ENCODE measurements at regions not wholly inside any gene's neighbourhood (a gene's known extent, or its start where the extent isn't known, plus 50 kb on each side); places are given as distances from the start of the nearest gene placed in this dataset.
A peak's percentile ranks its signal among the peaks of the same experiment; 100 is the strongest.

DNA sequence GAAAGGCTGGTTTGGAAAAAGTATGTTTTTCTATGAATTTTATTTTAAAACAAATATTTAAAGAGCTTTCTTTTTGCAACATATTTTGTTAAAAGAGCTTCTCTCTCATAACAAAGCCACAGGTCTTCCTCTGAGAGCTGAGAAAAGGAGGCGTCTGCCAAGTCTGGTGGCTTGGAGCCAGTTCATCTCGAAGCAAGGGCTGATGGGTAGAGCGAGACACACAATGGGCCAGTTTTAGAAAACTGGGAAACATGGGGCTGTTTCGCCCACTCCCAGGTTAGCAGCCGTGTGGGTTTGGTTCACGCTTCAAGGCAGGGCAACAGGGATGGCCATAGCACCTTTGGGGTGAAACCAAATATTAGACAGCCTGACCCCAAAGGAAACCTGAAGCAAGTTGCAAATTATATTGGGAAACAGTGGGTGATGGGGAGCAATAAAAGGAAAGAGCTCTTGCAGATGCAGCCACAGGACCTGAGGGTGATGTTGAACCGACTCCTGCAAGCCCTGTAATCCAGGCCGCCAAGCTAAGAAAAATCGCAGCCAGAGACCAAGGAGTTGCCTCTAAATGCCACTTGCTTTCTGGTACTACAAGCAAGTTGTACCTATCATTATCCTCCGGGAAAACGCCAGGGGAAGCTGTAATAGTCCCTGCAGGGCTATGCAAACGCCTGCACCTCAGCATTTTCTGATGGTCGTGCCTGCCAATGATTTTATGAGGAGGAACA lies 88.4 kb upstream of the GALNT15 start:
- H3K4me1 ChIP-seq (replicated peaks in 1 of 2) = peaks cover 10 to 19% of the 10 kb centered on the region in 2 donors
- WGBS, 4 donors = 72 to 81% (median 79%) methylated on average over 13 of the region's 13 CpGs
- DNase-seq = peak; percentile 37 to 80 (median 54)
- H3K9me3 ChIP-seq (replicated peaks in 1 of 3) = peaks cover 0 to 5% (median 0%) of the 10 kb centered on the region in 3 donors
- H3K27ac ChIP-seq = no peak overlapping the region
- TF ChIP-seq CTCF (IDR thresholded peaks at IDR 0.05) (no peak), POLR2A (IDR thresholded peaks at IDR 0.05) (no peak)
- H3K27me3 ChIP-seq = no peaks in the 10 kb centered on the region
- intact Hi-C loops (cut with DNase I) = no loop called here
- no peaks in the 10 kb centered on the region for H3K36me3 ChIP-seq (replicated peaks in 1 of 2)
- H3K4me3 ChIP-seq = no peak overlapping the region

DNA sequence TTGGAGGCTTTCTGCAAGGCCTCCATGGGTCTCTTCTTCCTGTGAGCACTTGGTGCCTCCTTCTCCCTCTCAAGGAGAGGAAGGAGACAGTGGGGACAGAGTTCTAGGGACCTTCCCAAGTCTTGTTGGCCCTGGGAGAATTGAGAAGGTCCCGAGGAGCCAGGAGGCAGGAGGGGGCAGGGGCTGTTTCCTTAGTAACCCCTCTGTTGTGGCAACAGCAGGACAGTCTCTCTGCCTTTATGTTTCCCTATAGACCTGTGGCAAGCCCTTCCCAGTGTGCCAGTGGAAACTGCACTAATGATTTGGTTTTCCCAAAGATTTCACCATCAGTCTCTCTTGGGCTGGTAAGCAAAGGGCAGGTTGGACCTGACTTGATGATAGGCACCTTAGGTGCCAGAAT lies 87.8 kb upstream of the GALNT15 start:
- intact Hi-C loops (cut with DNase I) = no loop called here
- Histone ChIP-seq H3K9me3 (replicated peaks in 1 of 3) (peaks cover 0 to under 1% (median 0%) of the 10 kb centered on the region in 3 donors), H3K4me1 (replicated peaks in 1 of 2) (peaks cover 10 to 19% of the 10 kb centered on the region in 2 donors), H3K4me3 (no peak overlapping the region), H3K27me3 (no peaks in the 10 kb centered on the region), H3K27ac (no peak overlapping the region), H3K36me3 (replicated peaks in 1 of 2) (no peaks in the 10 kb centered on the region)
- TF ChIP-seq POLR2A (IDR thresholded peaks at IDR 0.05) (no peak), CTCF (IDR thresholded peaks at IDR 0.05) (no peak)
- 45 to 86% (median 68%) methylated on average over 1 of the region's 1 CpG for WGBS, 4 donors
- DNase-seq = no peak

- H3K27ac ChIP-seq = no peak overlapping the region
- WGBS, 4 donors = 74 to 90% (median 88%) methylated on average over 1 of the region's 1 CpG
- intact Hi-C loops (cut with DNase I) = no loop called here
- peaks cover 10 to 19% of the 10 kb centered on the region in 2 donors for H3K4me1 ChIP-seq (replicated peaks in 1 of 2)
- TF ChIP-seq POLR2A (IDR thresholded peaks at IDR 0.05) (no peak), CTCF (IDR thresholded peaks at IDR 0.05) (no peak)
- H3K27me3 ChIP-seq = no peaks in the 10 kb centered on the region
- H3K36me3 ChIP-seq (replicated peaks in 1 of 2) = no peaks in the 10 kb centered on the region
- DNase-seq = no peak
- H3K4me3 ChIP-seq = no peak overlapping the region
- no peaks in the 10 kb centered on the region for H3K9me3 ChIP-seq (replicated peaks in 1 of 3)
These were observed 86.0 kb upstream of the GALNT15 start for GRCh38 chr3:16088496-16088895.

DNA sequence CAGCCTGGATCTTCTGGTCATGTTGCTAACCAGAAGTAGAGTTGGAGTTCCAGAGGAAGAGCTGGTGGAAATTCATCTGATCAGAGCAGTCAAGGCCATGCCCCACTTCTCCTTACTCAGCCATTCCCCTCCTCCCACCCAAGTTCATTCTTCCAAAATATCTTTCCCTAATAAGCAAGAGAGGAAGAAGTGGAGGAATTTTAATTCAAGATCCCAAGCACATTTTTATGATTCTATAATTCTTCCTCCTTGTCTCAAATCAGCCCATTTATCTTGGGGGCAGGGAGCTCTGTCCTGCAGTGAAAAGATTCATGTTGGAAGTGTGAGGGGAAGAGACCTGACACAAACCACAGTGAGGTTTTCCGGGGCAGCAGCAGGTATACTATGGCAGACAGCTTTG lies 85.0 kb upstream of the GALNT15 start:
- TF ChIP-seq POLR2A (IDR thresholded peaks at IDR 0.05) (no peak), CTCF (IDR thresholded peaks at IDR 0.05) (no peak)
- no peaks in the 10 kb centered on the region for H3K27me3 ChIP-seq
- peaks cover 10 to 19% of the 10 kb centered on the region in 2 donors for H3K4me1 ChIP-seq (replicated peaks in 1 of 2)
- intact Hi-C loops (cut with DNase I) = no loop called here
- H3K9me3 ChIP-seq (replicated peaks in 1 of 3) = no peaks in the 10 kb centered on the region
- no peak overlapping the region for H3K4me3 ChIP-seq
- H3K27ac ChIP-seq = peak overlapping the region in 1 of 5 donors; percentile 35
- DNase-seq = no peak
- no peaks in the 10 kb centered on the region for H3K36me3 ChIP-seq (replicated peaks in 1 of 2)
- WGBS, 4 donors = 89 to 96% (median 92%) methylated on average over 1 of the region's 1 CpG
